ENCODE measurements at regions not wholly inside any gene's neighbourhood (a gene's known extent, or its start where the extent isn't known, plus 50 kb on each side); places are given as distances from the start of the nearest gene placed in this dataset.

DNA sequence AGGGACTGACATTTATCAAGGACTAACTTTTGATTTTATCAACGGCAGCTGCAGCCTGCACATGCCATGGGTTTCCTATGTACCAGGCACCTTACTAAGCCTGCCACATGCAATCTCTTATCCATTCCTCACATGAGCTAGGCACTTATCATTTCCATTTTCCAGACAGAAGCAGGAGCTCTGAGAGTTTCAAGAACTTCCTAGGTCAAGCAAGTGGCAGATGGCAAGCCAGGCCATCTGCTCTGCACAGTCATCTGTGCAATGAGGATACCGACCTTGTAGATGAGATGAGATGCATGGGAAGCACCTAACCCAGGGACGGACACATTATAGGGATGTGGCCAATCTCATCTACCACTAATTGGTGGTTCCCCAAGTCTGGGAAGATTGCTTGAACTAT is 339.4 kb upstream of the USP24 start:
- TF ChIP-seq, protein P1, sequence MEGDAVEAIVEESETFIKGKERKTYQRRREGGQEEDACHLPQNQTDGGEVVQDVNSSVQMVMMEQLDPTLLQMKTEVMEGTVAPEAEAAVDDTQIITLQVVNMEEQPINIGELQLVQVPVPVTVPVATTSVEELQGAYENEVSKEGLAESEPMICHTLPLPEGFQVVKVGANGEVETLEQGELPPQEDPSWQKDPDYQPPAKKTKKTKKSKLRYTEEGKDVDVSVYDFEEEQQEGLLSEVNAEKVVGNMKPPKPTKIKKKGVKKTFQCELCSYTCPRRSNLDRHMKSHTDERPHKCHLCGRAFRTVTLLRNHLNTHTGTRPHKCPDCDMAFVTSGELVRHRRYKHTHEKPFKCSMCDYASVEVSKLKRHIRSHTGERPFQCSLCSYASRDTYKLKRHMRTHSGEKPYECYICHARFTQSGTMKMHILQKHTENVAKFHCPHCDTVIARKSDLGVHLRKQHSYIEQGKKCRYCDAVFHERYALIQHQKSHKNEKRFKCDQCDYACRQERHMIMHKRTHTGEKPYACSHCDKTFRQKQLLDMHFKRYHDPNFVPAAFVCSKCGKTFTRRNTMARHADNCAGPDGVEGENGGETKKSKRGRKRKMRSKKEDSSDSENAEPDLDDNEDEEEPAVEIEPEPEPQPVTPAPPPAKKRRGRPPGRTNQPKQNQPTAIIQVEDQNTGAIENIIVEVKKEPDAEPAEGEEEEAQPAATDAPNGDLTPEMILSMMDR (conservative IDR thresholded peaks at IDR 0.05; ENCODE audit: low read length) = no peak
- no peak for TF ChIP-seq EZH2phosphoT487 (IDR thresholded peaks at IDR 0.05; ENCODE audit: borderline replicate concordance, low read depth, low read length)
